NCI-H510A treated with DMSO at 0.1 percent for 48 hours (cell line): ENCODE measurements at regions not wholly inside any gene's neighbourhood (a gene's known extent, or its start where the extent isn't known, plus 50 kb on each side); places are given as distances from the start of the nearest gene placed in this dataset.

Source experiments
- DNase-seq: peaks from one replicate; lab custom pipeline; 2025; lab: John Stamatoyannopoulos, UW

- no peak for DNase-seq
These were observed 64.6 kb upstream of the PARD3B start for GRCh38 chr2:204480676-204481075.

DNA sequence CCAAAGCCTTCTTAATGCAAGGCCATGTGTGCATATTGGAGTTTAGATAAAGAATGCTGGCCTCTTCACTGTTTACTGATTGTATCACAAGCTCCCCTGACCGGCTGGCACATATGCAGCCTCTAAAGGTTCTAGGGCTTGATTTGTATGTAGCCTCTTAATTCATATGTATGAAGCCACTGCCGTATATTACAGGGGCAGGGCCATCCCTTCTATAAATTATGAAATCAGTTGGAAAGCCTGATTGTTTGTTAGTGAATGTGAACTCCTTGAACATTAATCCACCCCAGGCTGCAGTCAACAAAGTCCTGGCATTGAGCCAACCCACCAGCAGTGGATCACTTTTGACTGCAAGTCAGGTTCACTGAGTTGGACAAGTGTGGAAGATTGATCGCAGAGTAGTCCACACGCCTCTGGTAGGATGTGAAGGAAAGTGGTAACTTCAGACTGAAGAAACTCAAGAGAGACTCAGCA, 61.6 kb upstream of the PARD3B start:
- DNase-seq = peak; percentile 57

DNA sequence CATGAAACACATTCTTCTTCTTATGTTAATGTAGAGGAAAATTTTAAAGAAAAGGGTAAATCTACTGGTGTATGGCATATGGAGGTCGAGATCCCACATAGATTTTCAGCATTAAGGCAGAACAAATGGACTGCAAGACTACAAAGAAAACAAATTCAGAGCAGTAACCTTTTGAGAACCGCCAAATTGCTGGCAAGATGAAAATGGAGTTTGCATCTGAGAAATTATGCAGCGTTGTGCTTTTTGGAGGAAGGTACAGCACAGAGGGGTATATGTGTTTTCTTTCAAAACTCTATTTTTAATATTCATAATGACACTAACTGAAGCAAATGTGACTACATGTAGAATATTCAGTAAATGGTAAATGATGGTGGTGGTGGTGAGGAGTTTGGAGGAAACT, 59.0 kb upstream of the PARD3B start:
- no peak for DNase-seq

- no peak for DNase-seq
These were observed 58.5 kb upstream of the PARD3B start for GRCh38 chr2:204486805-204487204.

DNA sequence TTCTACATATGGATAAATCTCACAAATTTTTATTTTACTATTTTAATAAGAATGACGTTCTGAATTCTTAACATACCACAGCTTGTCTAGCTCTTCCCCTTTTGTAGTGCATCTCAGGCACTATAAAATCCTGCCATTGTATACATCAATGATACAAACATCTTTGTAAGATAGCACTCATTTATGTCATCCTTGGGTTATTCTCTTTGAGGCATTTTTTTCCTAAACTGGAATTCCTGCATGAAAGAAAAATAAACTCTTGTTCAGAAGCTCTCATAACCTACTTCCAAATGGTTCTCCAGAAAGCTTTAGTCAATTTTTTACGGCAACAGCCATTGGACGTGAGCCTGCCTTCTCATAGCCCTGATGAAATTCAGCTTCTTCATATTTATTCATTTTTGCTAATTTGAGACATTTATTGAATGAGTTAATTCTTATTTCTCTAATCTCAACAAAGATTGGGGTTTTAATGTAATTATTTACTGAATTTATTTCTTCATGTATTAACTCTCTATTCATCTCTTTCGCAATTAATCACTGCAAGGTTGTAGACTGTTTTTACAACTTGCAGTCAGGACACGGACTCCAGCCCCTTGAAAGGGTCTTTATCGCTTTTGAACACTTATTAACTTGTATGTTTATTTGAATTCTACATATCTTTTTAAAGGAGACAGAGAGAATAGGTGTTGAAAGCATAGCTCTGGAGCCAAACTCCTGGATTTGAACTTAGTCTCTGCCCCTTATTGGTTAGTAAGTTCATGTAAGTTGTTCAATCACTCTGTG, 57.6 kb upstream of the PARD3B start:
- DNase-seq = no peak

GRCh38 chr2:204491528-204491927, 53.7 kb upstream of the PARD3B start:
- DNase-seq = peak; percentile 38

DNA sequence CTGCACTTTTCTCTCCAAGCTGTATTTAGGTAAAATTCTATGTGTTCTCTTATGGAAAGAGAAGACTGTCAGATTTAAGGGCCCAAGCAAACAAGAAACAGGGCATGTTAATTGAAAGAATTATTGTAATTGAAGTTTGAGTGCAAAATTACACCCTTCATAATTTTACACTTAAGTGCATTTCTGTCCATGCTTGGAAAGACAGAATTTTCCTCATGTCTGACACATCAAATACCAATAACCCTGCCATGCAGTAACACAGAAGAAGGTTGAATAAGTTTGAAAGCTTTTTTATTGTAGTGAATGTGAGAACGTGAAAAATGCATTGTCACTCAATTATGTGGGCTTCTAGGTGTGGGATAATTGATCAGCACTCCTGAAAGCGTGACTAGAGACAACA, 52.9 kb upstream of the PARD3B start:
- no peak for DNase-seq

- DNase-seq = no peak
These were observed 50.6 kb upstream of the PARD3B start for GRCh38 chr2:204494681-204495080.

DNA sequence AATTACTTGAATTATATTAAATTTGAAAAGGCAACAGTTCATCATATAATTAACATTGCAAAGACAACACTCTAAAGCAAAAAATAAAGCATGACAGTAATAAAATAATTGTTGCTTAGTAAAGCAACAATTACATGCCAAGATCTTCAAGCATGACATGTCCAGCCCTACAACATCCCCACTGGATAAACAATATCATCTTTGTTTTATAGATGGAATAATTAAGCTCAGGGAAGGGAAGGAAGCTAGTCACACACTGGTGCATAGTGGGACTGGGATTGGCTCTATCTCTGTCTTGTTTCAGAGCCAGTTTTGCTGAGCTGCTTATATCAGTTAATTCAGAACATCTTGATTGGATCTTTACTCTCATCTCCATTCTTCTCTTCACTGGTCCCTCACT, 49.9 kb upstream of the PARD3B start:
- no peak for DNase-seq
